ENCODE measurements at regions not wholly inside any gene's neighbourhood (a gene's known extent, or its start where the extent isn't known, plus 50 kb on each side); places are given as distances from the start of the nearest gene placed in this dataset.

- Histone ChIP-seq H3K9me3 (ENCODE audit: insufficient read depth, low read length) (no peaks in the 10 kb centered on the region), H4K20me1 (ENCODE audit: low read depth, low read length) (no peaks in the 10 kb centered on the region), H3K27me3 (ENCODE audit: low read length) (no peaks in the 10 kb centered on the region), H3K36me3 (ENCODE audit: low read length) (no peaks in the 10 kb centered on the region), H3K9ac (ENCODE audit: low read length) (no peak overlapping the region), H3K9me2 (replicated peaks; ENCODE audit: insufficient read depth, low read length) (no peaks in the 10 kb centered on the region), H3K79me2 (ENCODE audit: insufficient read depth, low read length) (no peaks in the 10 kb centered on the region), H3K27ac (ENCODE audit: low read depth, low read length) (no peak overlapping the region), H3F3A (ENCODE audit: insufficient read depth) (no peaks in the 10 kb centered on the region), H3K4me2 (ENCODE audit: low read depth, low read length, poor library complexity, severe bottlenecking) (no peak overlapping the region), H3K4me3 (ENCODE audit: insufficient read depth, low read length, poor library complexity, severe bottlenecking) (no peak overlapping the region), H2AFZ (ENCODE audit: low read depth, low read length, severe bottlenecking) (no peak overlapping the region)
- no peak for TF ChIP-seq EZH2phosphoT487 (conservative IDR thresholded peaks at IDR 0.05; ENCODE audit: low read length)
- TF ChIP-seq CTCF (IDR thresholded peaks at IDR 0.05; ENCODE audit: insufficient read depth, low read length, poor library complexity, severe bottlenecking): no peak
These were observed 85.5 kb downstream of the PMAIP1 start for GRCh38 chr18:59985289-59985688.

GRCh38 chr18:59983506-59983905, 83.7 kb downstream of the PMAIP1 start:
- H3K27me3 ChIP-seq (ENCODE audit: low read length): no peaks in the 10 kb centered on the region
- H3K9me2 ChIP-seq (replicated peaks; ENCODE audit: insufficient read depth, low read length): no peaks in the 10 kb centered on the region
- no peak overlapping the region for H3K4me3 ChIP-seq (ENCODE audit: insufficient read depth, low read length, poor library complexity, severe bottlenecking)
- H2AFZ ChIP-seq (ENCODE audit: low read depth, low read length, severe bottlenecking): no peak overlapping the region
- H4K20me1 ChIP-seq (ENCODE audit: low read depth, low read length): no peaks in the 10 kb centered on the region
- no peaks in the 10 kb centered on the region for H3K36me3 ChIP-seq (ENCODE audit: low read length)
- no peak overlapping the region for H3K4me2 ChIP-seq (ENCODE audit: low read depth, low read length, poor library complexity, severe bottlenecking)
- no peaks in the 10 kb centered on the region for H3K9me3 ChIP-seq (ENCODE audit: insufficient read depth, low read length)
- no peak overlapping the region for H3K27ac ChIP-seq (ENCODE audit: low read depth, low read length)
- H3K9ac ChIP-seq (ENCODE audit: low read length): no peak overlapping the region
- no peaks in the 10 kb centered on the region for H3K79me2 ChIP-seq (ENCODE audit: insufficient read depth, low read length)
- TF ChIP-seq CTCF (IDR thresholded peaks at IDR 0.05; ENCODE audit: insufficient read depth, low read length, poor library complexity, severe bottlenecking) (no peak), EZH2phosphoT487 (conservative IDR thresholded peaks at IDR 0.05; ENCODE audit: low read length) (no peak)
- no peaks in the 10 kb centered on the region for H3F3A ChIP-seq (ENCODE audit: insufficient read depth)

GRCh38 chr18:59980188-59980637, 80.4 kb downstream of the PMAIP1 start:
- TF ChIP-seq CTCF (IDR thresholded peaks at IDR 0.05; ENCODE audit: insufficient read depth, low read length, poor library complexity, severe bottlenecking) (no peak), EZH2phosphoT487 (conservative IDR thresholded peaks at IDR 0.05; ENCODE audit: low read length) (no peak)
- H3K27ac ChIP-seq (ENCODE audit: low read depth, low read length): no peak overlapping the region
- H3K4me2 ChIP-seq (ENCODE audit: low read depth, low read length, poor library complexity, severe bottlenecking): no peak overlapping the region
- H4K20me1 ChIP-seq (ENCODE audit: low read depth, low read length): no peaks in the 10 kb centered on the region
- H3K79me2 ChIP-seq (ENCODE audit: insufficient read depth, low read length): no peaks in the 10 kb centered on the region
- no peaks in the 10 kb centered on the region for H3K27me3 ChIP-seq (ENCODE audit: low read length)
- H3K36me3 ChIP-seq (ENCODE audit: low read length): no peaks in the 10 kb centered on the region
- no peak overlapping the region for H2AFZ ChIP-seq (ENCODE audit: low read depth, low read length, severe bottlenecking)
- no peaks in the 10 kb centered on the region for H3K9me3 ChIP-seq (ENCODE audit: insufficient read depth, low read length)
- H3F3A ChIP-seq (ENCODE audit: insufficient read depth): no peaks in the 10 kb centered on the region
- no peak overlapping the region for H3K4me3 ChIP-seq (ENCODE audit: insufficient read depth, low read length, poor library complexity, severe bottlenecking)
- H3K9ac ChIP-seq (ENCODE audit: low read length): no peak overlapping the region
- H3K9me2 ChIP-seq (replicated peaks; ENCODE audit: insufficient read depth, low read length): no peaks in the 10 kb centered on the region
